PC-3 (cell line): ENCODE measurements at regions not wholly inside any gene's neighbourhood (a gene's known extent, or its start where the extent isn't known, plus 50 kb on each side); places are given as distances from the start of the nearest gene placed in this dataset.

ENCODE experiments used
- ATAC-seq: fragments of 200-7000 bp; cut with Tn5 transposase; 2 replicates; pipeline ENCODE4 v1.9.1; 2020; ENCODE audit warnings: mild to moderate bottlenecking, moderate library complexity
- BruUV-seq: library from RNA; stranded (reverse); fragments of 400-500 nt; replicated peaks from 2 replicates; lab custom pipeline; 2021; lab: Mats Ljungman, UMichigan
- CTCF ChIA-PET: fragments of 300-600 bp; sonication (Branson Sonifier 250); formaldehyde crosslinking; loops from one replicate; lab custom pipeline; 2022; ENCODE audit warnings: antibody characterized with exemption; lab: Charles Lee
- POLR2A ChIA-PET: fragments of 300-600 bp; sonication (Branson Sonifier 250); formaldehyde crosslinking; loops from one replicate; lab custom pipeline; 2022; ENCODE audit warnings: antibody characterized with exemption; ENCODE audit not compliant: unreplicated experiment; lab: Charles Lee
- DNase-seq: peaks from one replicate; pipeline ENCODE4 v3.0.0-alpha.2; 2015
- H2AFZ ChIP-seq: fragments of 300-600 bp; sonication (generic); 2 replicates; pipeline ENCODE4 v1.6.0; 2016; ENCODE audit warnings: antibody characterized with exemption, low read length
- H3F3A ChIP-seq: fragments of 300-600 bp; sonication (generic); one replicate; pipeline ENCODE4 v1.6.0; 2017; ENCODE audit warnings: antibody characterized with exemption, low read length, control low read depth, mild to moderate bottlenecking; ENCODE audit not compliant: unreplicated experiment
- H3K27ac ChIP-seq: fragments of 300-600 bp; sonication (generic); 2 replicates; pipeline ENCODE4 v1.5.1; 2016; ENCODE audit warnings: mild to moderate bottlenecking, low read length
- H3K27me3 ChIP-seq: fragments of 300-600 bp; sonication (generic); 2 replicates; pipeline ENCODE4 v1.6.1; 2016; ENCODE audit warnings: low read length, mixed read lengths
- H3K36me3 ChIP-seq: fragments of 300-600 bp; sonication (generic); 2 replicates; pipeline ENCODE4 v1.6.1; 2016; ENCODE audit warnings: low read depth, mixed run types, low read length, mixed read lengths
- H3K4me1 ChIP-seq: fragments of 300-600 bp; sonication (generic); 2 replicates; pipeline ENCODE4 v1.5.1; 2016; ENCODE audit warnings: low read length; ENCODE audit not compliant: insufficient read depth
- H3K4me2 ChIP-seq: fragments of 300-600 bp; sonication (generic); 2 replicates; pipeline ENCODE4 v1.6.0; 2016; ENCODE audit warnings: low read length
- H3K4me3 ChIP-seq: fragments of 300-600 bp; sonication (generic); 2 replicates; pipeline ENCODE4 v1.5.1; 2016; ENCODE audit warnings: mild to moderate bottlenecking, low read length, mixed read lengths
- H3K79me2 ChIP-seq: fragments of 300-600 bp; sonication (generic); 2 replicates; pipeline ENCODE4 v1.6.1; 2017; ENCODE audit warnings: low read length, mixed read lengths
- H3K9ac ChIP-seq: fragments of 300-600 bp; sonication (generic); 2 replicates; pipeline ENCODE4 v1.6.0; 2016; ENCODE audit warnings: mild to moderate bottlenecking, low read length
- H3K9me2 ChIP-seq: fragments of 300-600 bp; sonication (generic); replicated peaks from 2 replicates; pipeline ENCODE4 v1.6.1; 2016; ENCODE audit warnings: mixed run types, low read length, mixed read lengths
- H3K9me3 ChIP-seq: fragments of 300-600 bp; sonication (generic); 2 replicates; pipeline ENCODE4 v1.6.1; 2016; ENCODE audit warnings: low read length, mixed read lengths
- H4K20me1 ChIP-seq: fragments of 300-600 bp; sonication (generic); 2 replicates; pipeline ENCODE4 v1.6.1; 2016; ENCODE audit warnings: low read length, mixed read lengths
- EZH2 ChIP-seq: fragments of 300-600 bp; sonication (generic); IDR thresholded peaks from one replicate; pipeline ENCODE4 v1.6.1; 2017; ENCODE audit warnings: antibody characterized with exemption, mild to moderate bottlenecking, low read length; ENCODE audit not compliant: unreplicated experiment
- EZH2phosphoT487 ChIP-seq: fragments of 300-600 bp; sonication (generic); IDR thresholded peaks from 2 replicates; pipeline ENCODE4 v1.6.1; 2018; ENCODE audit warnings: mild to moderate bottlenecking, antibody characterized with exemption, low read length, borderline replicate concordance
- intact Hi-C: fragments of 100-400 bp; cut with micrococcal nuclease; formaldehyde crosslinking; loops from 2 replicates; pipeline ENCODE4 v1.9.0; 2023
- TF ChIP-seq, protein P1 (sequence below): fragments of 300-600 bp; sonication (generic); conservative IDR thresholded peaks from 2 replicates; pipeline ENCODE4 v1.5.1; 2017; ENCODE audit warnings: antibody characterized with exemption, low read depth, mild to moderate bottlenecking, low read length

DNA sequence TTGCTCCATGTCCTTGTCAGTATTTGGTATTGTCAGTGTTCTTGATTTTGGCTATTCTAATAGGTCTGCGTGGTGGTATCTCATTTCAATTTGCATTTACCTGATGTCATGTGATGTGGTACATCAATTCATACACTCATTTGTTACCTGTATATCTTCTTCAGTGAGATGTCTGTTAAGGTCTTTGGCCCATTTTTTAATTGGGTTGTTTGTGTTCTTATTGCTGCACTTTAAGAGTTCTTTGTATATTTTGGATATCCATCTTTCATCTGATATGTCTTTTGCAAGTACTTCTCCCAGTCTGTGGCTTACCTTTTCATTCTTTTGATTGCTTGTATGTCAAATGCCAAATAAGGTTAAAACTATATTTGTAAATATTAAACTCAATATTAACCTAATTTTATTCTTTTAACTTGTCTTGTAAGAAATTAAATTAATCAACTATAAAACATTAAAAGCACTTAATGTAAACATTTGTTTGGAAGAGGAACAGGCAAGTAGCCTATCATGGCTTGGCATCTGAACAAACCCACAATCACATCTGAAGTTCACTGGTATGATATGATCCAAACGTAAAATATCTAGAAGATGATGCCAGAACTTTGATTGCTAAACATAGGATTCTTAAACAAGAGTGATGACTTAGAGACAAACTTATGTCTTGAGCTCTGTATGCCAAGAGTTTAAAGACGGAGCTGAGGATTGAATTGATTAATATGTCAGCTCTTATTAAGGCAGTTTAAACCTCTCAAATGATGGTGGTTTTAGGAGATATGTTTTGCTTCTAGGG is 587.3 kb downstream of the ANXA1 start:
- H3K4me3 ChIP-seq: no peak overlapping the region
- H2AFZ ChIP-seq: no peak overlapping the region
- H3K79me2 ChIP-seq: no peaks in the 10 kb centered on the region
- CTCF ChIA-PET: no interaction called here
- H3K27ac ChIP-seq: no peak overlapping the region
- H3K9me2 ChIP-seq: no peaks in the 10 kb centered on the region
- no peaks in the 10 kb centered on the region for H3F3A ChIP-seq
- no peaks in the 10 kb centered on the region for H4K20me1 ChIP-seq
- no peaks in the 10 kb centered on the region for H3K36me3 ChIP-seq
- POLR2A ChIA-PET: no interaction called here
- intact Hi-C loops: no loop called here
- H3K9ac ChIP-seq: no peak overlapping the region
- ATAC-seq: no peak
- no peaks in the 10 kb centered on the region for H3K27me3 ChIP-seq
- no peak overlapping the region for H3K4me2 ChIP-seq
- H3K4me1 ChIP-seq: no peaks in the 10 kb centered on the region
- no peak for DNase-seq
- BruUV-seq: no TSS peak
- no peaks in the 10 kb centered on the region for H3K9me3 ChIP-seq
- no peak for TF ChIP-seq EZH2
- TF ChIP-seq, protein P1, sequence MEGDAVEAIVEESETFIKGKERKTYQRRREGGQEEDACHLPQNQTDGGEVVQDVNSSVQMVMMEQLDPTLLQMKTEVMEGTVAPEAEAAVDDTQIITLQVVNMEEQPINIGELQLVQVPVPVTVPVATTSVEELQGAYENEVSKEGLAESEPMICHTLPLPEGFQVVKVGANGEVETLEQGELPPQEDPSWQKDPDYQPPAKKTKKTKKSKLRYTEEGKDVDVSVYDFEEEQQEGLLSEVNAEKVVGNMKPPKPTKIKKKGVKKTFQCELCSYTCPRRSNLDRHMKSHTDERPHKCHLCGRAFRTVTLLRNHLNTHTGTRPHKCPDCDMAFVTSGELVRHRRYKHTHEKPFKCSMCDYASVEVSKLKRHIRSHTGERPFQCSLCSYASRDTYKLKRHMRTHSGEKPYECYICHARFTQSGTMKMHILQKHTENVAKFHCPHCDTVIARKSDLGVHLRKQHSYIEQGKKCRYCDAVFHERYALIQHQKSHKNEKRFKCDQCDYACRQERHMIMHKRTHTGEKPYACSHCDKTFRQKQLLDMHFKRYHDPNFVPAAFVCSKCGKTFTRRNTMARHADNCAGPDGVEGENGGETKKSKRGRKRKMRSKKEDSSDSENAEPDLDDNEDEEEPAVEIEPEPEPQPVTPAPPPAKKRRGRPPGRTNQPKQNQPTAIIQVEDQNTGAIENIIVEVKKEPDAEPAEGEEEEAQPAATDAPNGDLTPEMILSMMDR: no peak
- no peak for TF ChIP-seq EZH2phosphoT487

DNA sequence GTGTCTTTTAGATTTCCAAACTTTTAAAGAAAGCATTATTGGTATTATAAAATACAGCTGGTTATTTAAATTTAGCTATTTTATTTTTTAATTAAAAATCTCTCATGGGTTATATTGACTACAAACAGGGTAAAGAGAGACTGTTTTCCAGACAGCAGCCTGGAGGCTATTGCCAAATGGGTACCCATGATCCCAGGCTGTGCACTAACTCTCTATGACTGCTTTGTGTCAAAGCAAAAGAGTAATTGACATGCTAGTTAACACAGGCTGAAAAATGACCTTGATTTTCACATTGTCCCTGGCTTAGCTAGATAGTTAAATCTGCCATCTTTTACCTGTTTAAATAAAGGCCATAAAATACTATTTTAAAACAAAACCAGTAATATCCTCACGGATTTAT is 589.7 kb downstream of the ANXA1 start:
- intact Hi-C loops: no loop called here
- Histone ChIP-seq H3K79me2 (no peaks in the 10 kb centered on the region), H3K9me3 (no peaks in the 10 kb centered on the region), H3K4me1 (no peaks in the 10 kb centered on the region), H3K9me2 (no peaks in the 10 kb centered on the region), H3K4me2 (no peak overlapping the region), H2AFZ (no peak overlapping the region), H3K27ac (no peak overlapping the region), H3K36me3 (no peaks in the 10 kb centered on the region), H3K27me3 (no peaks in the 10 kb centered on the region), H3K4me3 (no peak overlapping the region), H3F3A (no peaks in the 10 kb centered on the region), H4K20me1 (no peaks in the 10 kb centered on the region), H3K9ac (no peak overlapping the region)
- DNase-seq (no peak), ATAC-seq (no peak)
- ChIA-PET POLR2A (no interaction called here), CTCF (no interaction called here)
- TF ChIP-seq EZH2 (no peak), EZH2phosphoT487 (no peak)
- TF ChIP-seq, protein P1: no peak
- no TSS peak for BruUV-seq

DNA sequence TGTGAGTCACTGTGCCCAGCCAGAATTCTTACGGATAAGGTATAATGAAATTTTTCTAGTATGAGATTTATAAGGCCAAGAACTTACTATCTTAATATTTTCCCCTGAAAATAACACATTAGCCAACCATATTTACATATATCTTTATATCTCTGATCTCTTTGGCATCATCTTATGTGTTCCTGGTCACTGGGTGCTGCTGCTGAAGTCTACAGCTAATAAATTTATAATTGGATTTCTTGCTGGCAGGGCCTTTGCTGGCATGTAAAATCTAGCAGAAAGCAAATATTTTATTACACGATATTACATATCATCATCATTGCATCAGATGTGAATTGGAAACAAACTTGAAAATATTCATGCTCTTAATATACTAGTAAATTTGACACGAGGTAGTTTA is 590.7 kb downstream of the ANXA1 start:
- Histone ChIP-seq H3K4me2 (no peak overlapping the region), H3K9me3 (no peaks in the 10 kb centered on the region), H3F3A (no peaks in the 10 kb centered on the region), H3K27ac (no peak overlapping the region), H3K4me1 (no peaks in the 10 kb centered on the region), H2AFZ (no peak overlapping the region), H3K79me2 (no peaks in the 10 kb centered on the region), H4K20me1 (no peaks in the 10 kb centered on the region), H3K4me3 (no peak overlapping the region), H3K27me3 (no peaks in the 10 kb centered on the region), H3K9me2 (no peaks in the 10 kb centered on the region), H3K9ac (no peak overlapping the region), H3K36me3 (no peaks in the 10 kb centered on the region)
- no TSS peak for BruUV-seq
- DNase-seq: no peak
- intact Hi-C loops: no loop called here
- POLR2A ChIA-PET: no interaction called here
- no peak for ATAC-seq
- CTCF ChIA-PET: no interaction called here
- TF ChIP-seq, protein P1: no peak
- TF ChIP-seq EZH2: no peak
- TF ChIP-seq EZH2phosphoT487: no peak
